Neural progenitor cell (in vitro differentiated cells): ENCODE measurements at regions not wholly inside any gene's neighbourhood (a gene's known extent, or its start where the extent isn't known, plus 50 kb on each side); places are given as distances from the start of the nearest gene placed in this dataset.
"Not testable (repeated sequence)": the region's sequence is repeated elsewhere in the genome, so short reads cannot be mapped to it uniquely, and the experiment has no call there.

Source experiments
- DNase-seq: peaks from one replicate; pipeline ENCODE4 v3.0.0-alpha.2; 2016; ENCODE audit warnings: low spot score
- H2AFZ ChIP-seq: fragments of 200-600 bp; sonication (generic); replicated peaks from 2 replicates; pipeline ENCODE4 v1.6.1; 2016; ENCODE audit warnings: antibody characterized with exemption
- H3F3A ChIP-seq: fragments of 200-600 bp; sonication (generic); 2 replicates; pipeline ENCODE4 v1.6.1; 2016; ENCODE audit warnings: antibody characterized with exemption, low read depth
- H3K27ac ChIP-seq: fragments of 200-600 bp; sonication (generic); 2 replicates; pipeline ENCODE4 v1.5.1; 2016; ENCODE audit warnings: mild to moderate bottlenecking
- H3K27me3 ChIP-seq: fragments of 200-600 bp; sonication (generic); 2 replicates; pipeline ENCODE4 v1.6.1; 2016; ENCODE audit warnings: mild to moderate bottlenecking, moderate library complexity
- H3K36me3 ChIP-seq: fragments of 200-600 bp; sonication (generic); 2 replicates; pipeline ENCODE4 v1.5.1; 2016
- H3K4me1 ChIP-seq: fragments of 200-600 bp; sonication (generic); 2 replicates; pipeline ENCODE4 v1.6.1; 2016; ENCODE audit warnings: mixed run types
- H3K4me2 ChIP-seq: fragments of 200-600 bp; sonication (generic); 2 replicates; pipeline ENCODE4 v1.6.1; 2016
- H3K4me3 ChIP-seq: fragments of 200-600 bp; sonication (generic); 2 replicates; pipeline ENCODE4 v1.5.1; 2016
- H3K79me2 ChIP-seq: fragments of 200-600 bp; sonication (generic); 2 replicates; pipeline ENCODE4 v1.6.1; 2016; ENCODE audit warnings: low read depth
- H3K9ac ChIP-seq: fragments of 200-600 bp; sonication (generic); 2 replicates; pipeline ENCODE4 v1.6.1; 2016
- H3K9me3 ChIP-seq: fragments of 200-600 bp; sonication (generic); 2 replicates; pipeline ENCODE4 v1.5.1; 2016; ENCODE audit warnings: low read depth
- H4K20me1 ChIP-seq: fragments of 200-600 bp; sonication (generic); 2 replicates; pipeline ENCODE4 v1.6.1; 2016; ENCODE audit warnings: low read depth
- H3K27ac Mint-ChIP-seq: 3 replicates; pipeline ENCODE4 v1.8.0; 2021; ENCODE audit warnings: mixed read lengths
- H3K27me3 Mint-ChIP-seq: 2 replicates; pipeline ENCODE4 v1.8.0; 2022; ENCODE audit warnings: low read depth, mild to moderate bottlenecking, inconsistent platforms, moderate library complexity, mixed read lengths; ENCODE audit not compliant: insufficient read depth
- H3K36me3 Mint-ChIP-seq: 3 replicates; pipeline ENCODE4 v1.8.0; 2021; ENCODE audit warnings: mixed read lengths
- H3K4me1 Mint-ChIP-seq: 3 replicates; pipeline ENCODE4 v1.8.0; 2021; ENCODE audit warnings: mixed read lengths
- H3K4me3 Mint-ChIP-seq: 3 replicates; pipeline ENCODE4 v1.8.0; 2021; ENCODE audit warnings: mild to moderate bottlenecking, moderate library complexity, mixed read lengths
- H3K9me3 Mint-ChIP-seq: 3 replicates; pipeline ENCODE4 v1.8.0; 2020; ENCODE audit warnings: mixed read lengths
- EZH2 ChIP-seq: fragments of 200-600 bp; sonication (generic); IDR thresholded peaks from 2 replicates; pipeline ENCODE4 v1.6.1; 2017; ENCODE audit warnings: antibody characterized with exemption, mild to moderate bottlenecking, moderate library complexity
- EZH2phosphoT487 ChIP-seq: fragments of 200-600 bp; sonication (generic); IDR thresholded peaks from 2 replicates; pipeline ENCODE4 v1.6.1; 2017; ENCODE audit warnings: antibody characterized with exemption
- TF ChIP-seq, protein P1 (sequence below): fragments of 200-600 bp; sonication (generic); IDR thresholded peaks from 2 replicates; pipeline ENCODE4 v1.5.1; 2017; ENCODE audit warnings: antibody characterized with exemption, mild to moderate bottlenecking

DNA sequence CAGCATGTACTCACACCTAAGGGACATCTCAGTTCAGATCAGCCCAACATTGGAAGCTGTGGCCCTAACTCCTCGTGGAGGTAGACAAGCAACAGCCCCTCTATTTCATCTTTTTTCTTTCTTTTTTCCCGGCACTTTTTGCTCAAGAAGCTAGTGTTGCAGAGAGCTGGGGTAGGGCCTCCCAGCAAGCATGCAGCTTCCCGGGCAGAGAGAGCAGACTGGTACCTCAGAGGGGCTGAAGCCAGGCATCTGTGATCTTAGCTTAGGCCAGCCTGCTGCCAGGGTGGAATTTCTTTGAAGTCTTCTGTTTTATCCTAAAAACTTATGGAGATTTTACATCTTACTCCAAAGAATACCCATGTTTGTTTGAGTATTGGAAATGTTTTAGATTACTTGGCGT is 195.4 kb downstream of the C16orf95 start:
- H3K9me3 Mint-ChIP-seq, result peaks cover 5% of the 10 kb centered on the region

DNA sequence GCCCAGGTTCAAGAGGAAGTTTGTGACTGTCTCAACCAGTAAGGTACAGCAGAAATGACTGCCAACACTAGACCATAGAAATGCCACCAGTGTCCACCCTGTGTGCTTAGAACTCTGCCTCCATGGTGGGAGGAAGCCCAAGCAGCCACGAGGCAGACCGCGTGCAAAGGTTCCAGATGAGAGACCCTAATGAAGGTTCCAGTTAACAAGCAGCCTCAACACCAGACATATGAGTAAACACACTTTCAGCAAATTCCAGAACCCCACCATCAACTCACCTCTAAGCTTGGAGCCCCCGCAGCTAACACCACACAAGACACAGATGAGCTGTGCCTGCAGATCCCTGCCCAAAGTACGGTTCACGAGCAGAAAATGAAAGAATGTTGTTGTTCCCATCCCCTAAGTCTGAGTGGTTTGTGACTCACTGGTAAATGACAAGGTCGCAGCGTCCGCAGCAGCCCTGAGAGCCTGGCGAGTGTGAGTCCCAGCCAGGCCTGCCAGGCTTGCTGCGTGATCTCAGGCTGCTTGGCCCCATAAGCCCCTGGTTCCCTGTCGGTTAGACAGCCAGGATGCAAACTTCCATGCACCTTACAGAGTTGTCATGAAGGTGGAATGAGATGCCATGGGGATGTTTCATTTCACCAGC is 193.7 kb downstream of the C16orf95 start:
- Mint-ChIP-seq H3K4me3 (no peak overlapping the region), H3K36me3 (no peaks in the 10 kb centered on the region), H3K9me3 (peaks cover 5% of the 10 kb centered on the region), H3K4me1 (peaks cover 23% of the 10 kb centered on the region), H3K27me3 (peaks cover 3% of the 10 kb centered on the region), H3K27ac (peak overlapping the region; percentile 76)
- peaks cover 8% of the 10 kb centered on the region for H3K4me1 ChIP-seq
- no peak overlapping the region for H2AFZ ChIP-seq
- H3K9ac ChIP-seq, result no peak overlapping the region
- no peaks in the 10 kb centered on the region for H3K36me3 ChIP-seq
- no peaks in the 10 kb centered on the region for H3K79me2 ChIP-seq
- no peaks in the 10 kb centered on the region for H3K9me3 ChIP-seq
- H4K20me1 ChIP-seq, result no peaks in the 10 kb centered on the region
- H3K27ac ChIP-seq, result no peak overlapping the region
- H3F3A ChIP-seq, result peaks cover 9% of the 10 kb centered on the region
- TF ChIP-seq EZH2phosphoT487, result no peak
- TF ChIP-seq, protein P1, sequence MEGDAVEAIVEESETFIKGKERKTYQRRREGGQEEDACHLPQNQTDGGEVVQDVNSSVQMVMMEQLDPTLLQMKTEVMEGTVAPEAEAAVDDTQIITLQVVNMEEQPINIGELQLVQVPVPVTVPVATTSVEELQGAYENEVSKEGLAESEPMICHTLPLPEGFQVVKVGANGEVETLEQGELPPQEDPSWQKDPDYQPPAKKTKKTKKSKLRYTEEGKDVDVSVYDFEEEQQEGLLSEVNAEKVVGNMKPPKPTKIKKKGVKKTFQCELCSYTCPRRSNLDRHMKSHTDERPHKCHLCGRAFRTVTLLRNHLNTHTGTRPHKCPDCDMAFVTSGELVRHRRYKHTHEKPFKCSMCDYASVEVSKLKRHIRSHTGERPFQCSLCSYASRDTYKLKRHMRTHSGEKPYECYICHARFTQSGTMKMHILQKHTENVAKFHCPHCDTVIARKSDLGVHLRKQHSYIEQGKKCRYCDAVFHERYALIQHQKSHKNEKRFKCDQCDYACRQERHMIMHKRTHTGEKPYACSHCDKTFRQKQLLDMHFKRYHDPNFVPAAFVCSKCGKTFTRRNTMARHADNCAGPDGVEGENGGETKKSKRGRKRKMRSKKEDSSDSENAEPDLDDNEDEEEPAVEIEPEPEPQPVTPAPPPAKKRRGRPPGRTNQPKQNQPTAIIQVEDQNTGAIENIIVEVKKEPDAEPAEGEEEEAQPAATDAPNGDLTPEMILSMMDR, result no peak
- no peak for TF ChIP-seq EZH2
- H3K27me3 ChIP-seq, result no peaks in the 10 kb centered on the region
- H3K4me2 ChIP-seq, result no peak overlapping the region
- H3K4me3 ChIP-seq, result no peak overlapping the region
- no peak for DNase-seq

More for the DNA sequence above, 195.4 kb downstream of the C16orf95 start:
- Histone ChIP-seq H3K79me2 (no peaks in the 10 kb centered on the region), H4K20me1 (no peaks in the 10 kb centered on the region), H3F3A (peaks cover 9% of the 10 kb centered on the region), H3K27me3 (no peaks in the 10 kb centered on the region), H3K4me2 (no peak overlapping the region), H2AFZ (no peak overlapping the region), H3K4me1 (peaks cover 4% of the 10 kb centered on the region), H3K27ac (no peak overlapping the region), H3K9ac (no peak overlapping the region), H3K9me3 (no peaks in the 10 kb centered on the region), H3K36me3 (no peaks in the 10 kb centered on the region), H3K4me3 (no peak overlapping the region)
- Mint-ChIP-seq H3K4me3 (no peak overlapping the region), H3K4me1 (peaks cover 21% of the 10 kb centered on the region), H3K27me3 (peaks cover 3% of the 10 kb centered on the region), H3K27ac (no peak overlapping the region), H3K36me3 (no peaks in the 10 kb centered on the region)
- DNase-seq, result no peak
- TF ChIP-seq, protein P1, result no peak
- TF ChIP-seq EZH2, result no peak
- no peak for TF ChIP-seq EZH2phosphoT487

DNA sequence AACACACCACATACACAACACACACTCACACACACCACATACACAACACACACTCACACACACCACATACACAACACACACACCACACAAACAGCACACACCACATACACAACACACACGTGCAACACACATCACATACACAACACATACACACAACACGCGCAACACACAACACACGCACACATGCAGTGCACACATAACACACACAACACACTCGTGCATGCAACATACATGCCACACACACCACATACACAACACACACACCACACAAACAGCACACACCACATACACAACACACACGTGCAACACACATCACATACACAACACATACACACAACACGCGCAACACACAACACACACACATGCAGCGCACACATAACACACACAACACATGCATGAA is 192.8 kb downstream of the C16orf95 start:
- not testable (repeated sequence) for H3K9ac ChIP-seq, H3K4me3 Mint-ChIP-seq, H3K79me2 ChIP-seq, H3F3A ChIP-seq, H3K36me3 Mint-ChIP-seq, H3K4me3 ChIP-seq, H3K9me3 ChIP-seq, H4K20me1 ChIP-seq, H2AFZ ChIP-seq, H3K36me3 ChIP-seq, H3K27me3 ChIP-seq, H3K9me3 Mint-ChIP-seq, H3K4me1 ChIP-seq, H3K27ac ChIP-seq, DNase-seq, H3K27me3 Mint-ChIP-seq, H3K4me2 ChIP-seq, H3K27ac Mint-ChIP-seq
- H3K4me1 Mint-ChIP-seq, result peaks cover 23% of the 10 kb centered on the region

DNA sequence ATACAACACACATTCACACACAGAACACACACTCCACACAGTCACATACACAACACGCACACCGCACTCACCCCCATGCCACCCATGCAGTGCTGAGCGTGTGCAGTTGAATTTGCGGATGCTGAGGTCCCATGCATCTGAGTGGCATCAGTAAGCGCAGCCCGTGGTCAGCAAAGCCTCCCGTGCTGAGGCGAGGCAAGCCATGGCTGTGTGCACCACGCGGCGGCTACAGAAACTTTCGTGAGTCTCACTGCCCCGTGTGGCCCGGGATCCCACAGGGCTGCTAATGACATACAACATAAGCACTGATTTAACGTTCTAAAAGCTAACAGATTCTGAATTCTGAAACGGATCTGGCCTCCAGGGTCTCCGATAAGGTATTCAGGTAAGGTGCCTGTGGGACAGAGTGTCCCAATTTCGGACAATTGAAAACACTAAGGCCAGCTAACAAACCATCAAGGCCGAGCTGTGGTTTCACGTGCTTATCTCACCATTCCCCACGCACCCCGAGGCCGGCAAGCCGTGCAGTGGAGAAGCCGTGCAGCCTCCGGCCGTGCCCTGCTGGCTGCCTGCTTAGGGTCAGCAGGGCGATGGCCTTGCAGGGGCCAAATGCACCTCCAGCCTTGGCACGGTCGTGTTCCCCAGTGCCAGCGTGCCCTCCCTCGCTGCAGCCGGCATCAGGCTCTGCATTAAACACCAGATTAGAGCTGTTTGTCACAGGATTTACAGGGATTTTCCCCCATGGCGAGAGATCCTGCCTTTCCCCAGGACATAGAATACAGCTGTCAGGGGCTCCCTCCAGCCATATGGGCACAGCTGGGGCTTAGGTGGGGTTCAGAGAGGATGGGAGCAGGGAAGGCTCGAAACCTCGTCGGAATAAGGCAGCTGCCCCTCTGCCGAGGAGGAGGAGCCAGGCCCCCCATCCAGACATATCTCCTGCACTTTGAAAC is 191.7 kb downstream of the C16orf95 start:
- H3K36me3 ChIP-seq, result no peaks in the 10 kb centered on the region
- Mint-ChIP-seq H3K4me3 (no peak overlapping the region), H3K27me3 (peaks cover 10% of the 10 kb centered on the region), H3K9me3 (peaks cover 7% of the 10 kb centered on the region), H3K4me1 (peaks cover 17% of the 10 kb centered on the region), H3K36me3 (peaks cover 2% of the 10 kb centered on the region), H3K27ac (no peak overlapping the region)
- H3K9ac ChIP-seq, result no peak overlapping the region
- TF ChIP-seq, protein P1, result no peak
- no peak for TF ChIP-seq EZH2phosphoT487
- TF ChIP-seq EZH2, result no peak
- DNase-seq, result no peak
- no peaks in the 10 kb centered on the region for H4K20me1 ChIP-seq
- no peak overlapping the region for H3K4me3 ChIP-seq
- no peaks in the 10 kb centered on the region for H3K79me2 ChIP-seq
- no peaks in the 10 kb centered on the region for H3K9me3 ChIP-seq
- H3K27ac ChIP-seq, result no peak overlapping the region
- no peak overlapping the region for H3K4me2 ChIP-seq
- H2AFZ ChIP-seq, result no peak overlapping the region
- peaks cover 8% of the 10 kb centered on the region for H3K4me1 ChIP-seq
- peaks cover 9% of the 10 kb centered on the region for H3F3A ChIP-seq
- no peaks in the 10 kb centered on the region for H3K27me3 ChIP-seq
